NCI-H524 (cell line): ENCODE measurements at regions not wholly inside any gene's neighbourhood (a gene's known extent, or its start where the extent isn't known, plus 50 kb on each side); places are given as distances from the start of the nearest gene placed in this dataset.

Experiments
- DNase-seq, 2 experiments: peaks; one replicate each; lab custom pipeline; 2025; lab: John Stamatoyannopoulos, UW

GRCh38 chr10:78298835-78299234 lies 265.2 kb downstream of the RPS24 start:
- no peak for DNase-seq

DNA sequence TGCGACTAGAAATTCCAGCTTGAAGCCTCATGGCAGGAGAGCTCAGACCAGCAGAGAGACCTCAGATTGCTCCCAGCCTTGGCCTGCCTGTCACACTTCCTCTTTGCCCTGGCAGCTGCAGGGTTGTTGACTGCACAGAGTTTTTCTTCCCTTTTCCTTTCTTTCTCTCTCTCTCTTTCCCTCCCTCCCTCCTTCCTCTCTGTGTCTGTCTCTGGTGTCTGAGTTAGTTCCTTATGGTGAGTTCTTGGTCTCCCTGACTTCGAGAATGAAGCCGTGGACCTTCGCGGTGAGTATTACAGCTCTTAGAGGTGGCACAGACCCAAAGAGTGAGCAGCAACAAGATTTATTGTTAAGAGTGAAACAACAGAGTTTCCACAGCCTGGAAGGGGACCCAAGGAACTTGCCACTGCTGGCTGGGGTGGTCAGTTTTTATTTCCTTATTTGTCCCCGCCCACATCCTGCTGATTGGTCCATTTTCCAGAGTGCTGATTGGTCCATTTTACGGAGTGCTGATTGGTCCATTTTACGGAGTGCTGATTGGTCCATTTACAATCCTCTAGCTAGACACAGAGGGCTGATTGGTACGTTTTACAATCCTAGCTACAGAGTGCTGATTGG lies 266.3 kb downstream of the RPS24 start:
- no peak for DNase-seq

DNA sequence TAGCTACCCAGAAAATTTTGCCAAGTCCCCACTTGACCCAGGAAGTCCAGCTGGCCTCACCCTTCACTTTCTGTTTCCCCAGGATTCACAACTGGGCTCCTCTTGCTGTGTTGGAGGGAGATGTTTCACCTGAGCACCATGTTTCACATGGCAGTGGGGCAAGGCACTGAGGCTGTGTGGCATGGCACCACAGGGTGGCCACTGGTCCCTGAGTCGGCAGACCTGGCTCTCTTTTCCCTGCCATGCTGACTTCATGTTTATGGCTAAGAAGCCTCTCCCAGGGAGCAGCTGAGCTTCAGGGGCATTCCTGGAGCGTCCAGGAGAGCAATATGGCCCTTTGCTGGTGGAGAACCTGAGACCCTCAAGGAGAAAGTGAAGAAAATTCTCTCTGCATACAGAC lies 266.9 kb downstream of the RPS24 start:
- no peak for DNase-seq

- DNase-seq = no peak
Observed at GRCh38 chr10:78301481-78301880, 267.8 kb downstream of the RPS24 start.

DNA sequence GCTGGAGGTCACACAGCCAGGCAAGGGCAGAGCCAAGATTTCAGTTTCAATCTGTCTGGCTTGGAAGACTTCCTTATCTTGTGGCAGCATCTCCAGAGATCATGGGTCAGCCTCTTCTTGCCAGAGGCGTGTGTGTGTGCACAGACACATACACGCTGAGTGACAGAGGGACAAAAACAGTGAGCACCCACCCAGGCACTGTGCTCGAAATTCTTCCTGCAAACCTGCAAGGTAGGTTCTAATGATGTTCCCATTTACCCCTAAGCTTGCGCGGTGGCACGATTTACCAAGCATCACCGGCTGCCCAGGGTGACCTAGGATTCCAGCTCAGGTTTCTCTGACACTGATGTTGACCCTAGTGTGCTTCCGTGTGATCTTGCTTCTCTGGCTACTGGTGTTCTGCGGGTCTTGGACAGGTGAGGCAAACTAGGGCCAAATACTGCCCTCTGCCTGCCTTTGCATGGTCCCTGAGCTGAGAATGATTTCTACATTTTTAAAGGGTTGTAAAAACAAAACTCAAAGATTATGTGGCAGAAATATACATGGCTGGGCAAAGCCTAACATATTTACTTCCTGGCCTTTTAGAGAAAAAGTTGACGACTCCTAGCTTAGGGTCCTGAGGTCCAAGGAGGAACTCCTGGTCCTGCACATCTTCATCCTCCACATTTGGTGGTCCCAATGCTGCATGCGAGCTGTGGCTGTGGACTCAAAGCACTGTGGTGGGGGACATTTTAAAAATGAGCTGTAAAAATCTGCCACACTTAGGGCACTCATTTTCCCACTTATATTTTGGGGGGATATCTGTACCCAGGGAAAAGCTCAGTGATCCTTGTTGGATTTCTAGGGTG lies 268.5 kb downstream of the RPS24 start:
- DNase-seq = peak in 1 of 2 experiments; percentile 37

GRCh38 chr10:78302739-78302988 lies 269.0 kb downstream of the RPS24 start:
- DNase-seq = no peak

- DNase-seq = peak; percentile 80 to 86
Observed at GRCh38 chr10:78302989-78303854, 269.6 kb downstream of the RPS24 start.

DNA sequence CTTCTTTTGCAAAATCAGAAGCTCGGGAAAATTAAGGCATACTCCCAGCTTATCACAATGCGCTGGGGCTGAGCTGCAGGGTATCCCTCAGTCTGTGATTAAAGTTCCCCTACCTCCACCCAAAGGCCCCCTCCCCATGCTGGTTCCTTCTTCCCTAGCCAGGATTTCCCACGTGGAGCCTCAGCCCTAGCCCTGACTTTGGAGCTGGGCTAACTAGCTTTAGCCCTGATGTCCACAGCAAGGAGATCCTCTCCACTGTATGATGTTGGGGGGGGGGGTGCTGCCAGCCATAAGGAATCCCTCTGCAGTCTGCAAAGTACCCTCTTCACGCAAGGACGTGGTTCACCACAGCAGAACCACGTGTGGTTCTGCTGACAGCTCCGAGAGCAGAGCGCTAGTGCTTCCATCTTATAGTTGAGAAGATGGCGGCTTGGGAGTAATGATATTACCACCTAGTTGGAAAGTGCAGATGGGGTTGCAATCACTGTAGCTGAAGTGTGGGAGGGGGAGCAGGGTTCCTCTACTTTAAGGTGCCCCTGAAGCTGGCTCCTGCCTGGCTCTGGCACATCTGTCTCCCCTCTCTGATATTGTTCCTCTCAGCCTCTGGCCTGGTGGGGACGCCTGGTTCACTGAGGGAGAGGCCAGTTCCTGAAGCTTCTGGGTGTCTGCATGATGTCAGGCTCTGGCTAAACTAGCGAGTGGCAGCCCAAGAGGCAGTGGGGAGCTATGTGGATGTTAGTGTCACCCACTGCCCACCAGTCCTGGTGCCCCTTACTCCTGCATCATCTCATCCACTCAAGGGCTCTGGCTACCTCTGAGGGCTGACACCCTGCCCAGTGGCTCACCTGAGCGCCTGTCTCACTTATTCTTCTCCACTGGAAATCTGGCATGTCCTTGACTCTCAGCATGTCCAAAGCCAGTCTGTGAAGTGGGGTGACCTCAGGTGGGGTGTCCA lies 270.7 kb downstream of the RPS24 start:
- no peak for DNase-seq

GRCh38 chr10:78305311-78305710 lies 271.6 kb downstream of the RPS24 start:
- DNase-seq = no peak

GRCh38 chr10:78306358-78306757 lies 272.7 kb downstream of the RPS24 start:
- no peak for DNase-seq

DNA sequence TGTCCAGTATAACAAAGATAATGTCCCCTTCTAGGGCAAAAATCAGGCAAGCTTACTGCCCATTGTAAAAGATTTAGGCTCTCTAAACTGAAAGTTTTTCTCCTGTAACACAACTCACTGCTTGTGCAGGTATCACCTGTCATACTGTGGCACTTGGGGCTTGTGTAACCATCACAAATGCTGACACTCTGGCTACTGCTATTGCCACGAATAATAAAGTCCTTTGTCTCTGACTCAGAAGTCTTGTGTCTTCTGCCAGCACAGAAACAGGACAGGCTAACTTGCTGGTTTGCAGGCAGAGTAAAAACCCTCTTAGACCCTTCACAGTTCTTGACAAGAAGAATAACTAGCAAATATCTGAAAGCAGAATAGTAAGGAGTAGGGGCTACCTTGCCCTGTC lies 273.9 kb downstream of the RPS24 start:
- DNase-seq = no peak

DNA sequence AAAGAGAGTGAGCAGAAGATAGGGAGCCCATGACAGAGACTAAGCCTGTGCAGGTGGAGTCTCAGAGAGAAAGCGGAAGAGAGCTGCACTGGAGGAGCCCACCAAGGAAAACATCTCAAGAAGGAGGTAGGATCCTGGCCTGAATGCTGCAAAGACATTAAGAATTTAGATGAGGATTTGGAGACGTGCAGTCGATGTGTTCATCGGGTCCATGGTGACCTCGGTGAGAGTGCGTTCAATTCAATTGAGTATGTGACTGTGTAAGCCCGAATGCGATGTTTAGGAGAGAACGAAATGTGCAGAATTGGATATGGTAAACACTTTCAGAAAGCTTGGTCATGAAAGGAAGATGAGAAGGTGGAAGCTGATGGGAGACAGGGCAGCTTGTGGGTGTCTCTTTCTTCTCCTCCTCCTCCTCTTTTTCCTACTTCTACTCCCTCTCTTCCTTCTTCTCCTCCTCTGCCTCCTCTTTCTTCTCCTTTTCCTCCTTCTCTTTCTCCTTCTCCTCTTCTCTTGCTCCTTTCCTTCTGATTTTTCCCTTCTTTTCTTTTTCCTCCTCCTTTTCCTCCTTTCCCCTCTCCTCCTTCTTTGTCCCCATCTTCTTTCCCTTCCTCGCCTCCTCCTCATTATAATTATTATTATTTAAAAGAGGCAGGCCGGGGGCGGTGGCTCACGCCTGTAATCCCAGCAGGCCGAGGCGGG lies 276.0 kb downstream of the RPS24 start:
- DNase-seq = no peak

DNA sequence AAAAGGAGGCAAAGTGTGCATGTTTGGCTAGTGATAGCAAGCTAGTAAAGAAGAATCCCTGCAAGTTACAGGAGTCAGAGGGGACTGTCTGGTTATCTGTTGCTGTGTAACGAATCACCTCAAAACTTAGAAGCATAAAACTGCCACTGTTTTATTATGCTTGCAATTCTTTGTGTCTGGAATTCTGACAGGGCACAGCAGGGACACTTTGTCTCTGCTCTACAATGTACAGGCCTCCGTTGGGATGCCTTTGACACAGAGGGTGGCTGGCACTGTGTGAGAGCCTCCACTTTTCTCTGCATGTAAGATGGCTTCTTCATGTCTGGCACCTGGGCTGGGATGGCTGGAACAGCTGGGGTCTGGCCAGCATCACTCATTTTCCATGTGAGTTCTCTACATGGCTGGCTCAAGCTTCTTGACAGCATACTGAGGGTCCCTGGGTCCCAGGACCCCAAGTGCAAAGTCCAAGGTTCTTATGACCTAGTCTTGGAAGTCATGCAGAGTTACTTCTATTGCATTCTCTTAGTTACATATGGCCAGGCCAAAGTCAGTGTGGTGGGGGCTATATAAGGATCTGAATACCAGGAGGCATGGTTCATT lies 276.9 kb downstream of the RPS24 start:
- no peak for DNase-seq

DNA sequence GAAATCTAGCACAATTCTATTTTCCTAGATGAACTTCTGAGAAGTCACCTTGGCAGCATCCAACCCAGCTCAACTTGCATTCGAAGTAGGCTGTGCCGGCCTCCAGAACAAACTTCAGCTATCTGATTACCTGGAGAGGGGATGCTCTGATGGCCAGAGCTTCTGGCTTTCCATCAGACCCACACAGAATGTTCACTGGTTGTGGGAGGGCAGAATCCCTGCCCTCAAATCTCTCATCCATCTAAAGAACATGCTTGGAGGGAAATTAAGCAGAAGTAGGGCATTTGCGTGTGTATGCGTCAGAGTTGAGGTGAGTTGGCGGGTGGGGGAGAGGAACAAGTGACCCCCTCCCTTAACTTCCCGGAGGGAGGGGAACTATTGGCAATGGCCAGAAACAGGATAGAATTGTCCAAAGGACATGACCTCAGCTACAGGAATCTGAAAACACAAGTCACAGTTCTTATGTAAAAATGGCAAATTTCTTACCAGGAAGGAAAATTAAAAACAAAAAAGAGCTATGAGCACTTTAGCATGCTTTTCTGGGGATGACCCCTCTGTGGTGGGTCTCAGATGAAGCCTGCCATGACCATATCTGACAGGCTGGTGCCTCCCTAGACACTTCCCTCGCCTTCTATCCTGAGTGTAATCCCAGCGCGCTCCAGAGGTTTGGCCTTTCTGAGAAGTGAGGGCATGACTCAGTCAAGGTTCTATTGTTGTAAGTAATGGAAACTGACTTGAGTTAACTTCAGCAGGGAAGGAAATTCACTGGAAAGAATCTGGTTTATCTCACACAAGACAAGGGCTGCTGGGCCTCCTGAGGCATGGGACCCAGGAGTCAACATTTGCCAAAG lies 278.8 kb downstream of the RPS24 start:
- DNase-seq = no peak

- no peak for DNase-seq
Observed at GRCh38 chr10:78313048-78313381, 279.4 kb downstream of the RPS24 start.

DNA sequence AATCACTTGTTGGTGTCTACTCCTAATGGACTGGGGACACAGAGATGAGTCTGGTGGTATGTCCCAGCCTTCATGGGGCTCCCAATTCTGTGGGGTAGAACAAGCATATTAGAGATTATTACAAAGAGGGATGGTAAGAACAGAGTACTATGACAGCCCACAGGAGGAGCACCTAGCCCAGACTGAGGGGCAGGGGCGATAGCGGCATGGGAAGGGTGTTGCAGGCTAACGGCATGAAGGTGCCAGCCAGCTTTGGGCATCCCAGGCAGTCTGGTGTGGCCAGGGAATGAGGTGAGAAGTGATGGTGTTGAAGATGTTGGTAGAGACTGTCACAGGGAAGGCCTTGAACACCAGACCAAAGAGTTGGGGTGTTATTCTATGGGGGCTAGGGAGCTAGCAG lies 280.0 kb downstream of the RPS24 start:
- no peak for DNase-seq

- no peak for DNase-seq
Observed at GRCh38 chr10:78314651-78315050, 281.0 kb downstream of the RPS24 start.

DNA sequence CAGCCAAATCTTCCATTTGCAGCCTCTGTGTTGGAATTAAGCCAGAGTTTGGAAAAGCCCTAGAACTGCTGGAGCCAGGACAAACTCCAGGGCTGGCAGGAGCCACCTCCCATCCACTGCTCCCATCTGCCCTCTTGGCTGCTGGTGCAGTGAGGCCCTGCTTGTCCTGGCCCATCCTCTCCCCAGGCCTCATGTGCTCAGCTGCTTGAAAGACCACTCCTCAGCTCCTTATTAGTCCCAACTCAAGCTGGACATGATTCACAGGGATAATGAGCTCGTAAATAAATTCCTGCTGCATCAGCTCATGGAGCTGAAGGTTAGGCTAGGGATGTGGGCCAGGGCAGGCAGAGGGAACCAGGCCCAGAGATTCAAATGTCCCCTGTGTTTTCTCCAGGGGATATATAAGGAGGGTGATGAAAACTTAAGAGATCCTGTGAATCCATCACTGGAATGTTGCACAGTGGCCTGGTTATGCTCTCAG lies 282.8 kb downstream of the RPS24 start:
- DNase-seq = peak in 1 of 2 experiments; percentile 17

- no peak for DNase-seq
Observed at GRCh38 chr10:78318305-78318704, 284.6 kb downstream of the RPS24 start.

DNA sequence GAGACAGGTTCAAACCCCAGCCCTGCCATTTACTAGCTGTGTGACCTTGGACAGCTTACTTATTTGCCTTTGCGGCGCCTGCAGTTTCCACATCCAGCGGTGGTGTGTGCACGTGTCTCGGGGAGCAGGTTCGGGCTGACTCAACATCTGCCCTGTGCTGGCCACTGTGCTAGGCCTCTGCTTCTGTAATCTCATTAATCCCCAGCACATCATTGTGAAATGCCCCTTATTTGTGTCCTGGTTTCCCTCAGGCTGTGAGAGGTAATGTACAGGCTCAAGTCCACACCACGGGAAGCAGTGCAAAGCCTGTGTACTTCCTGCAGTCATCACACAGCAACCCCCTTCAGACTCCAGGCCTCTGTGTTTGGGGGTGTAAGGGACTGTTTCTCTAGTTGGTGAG lies 285.7 kb downstream of the RPS24 start:
- DNase-seq = no peak
